ENCODE measurements at regions not wholly inside any gene's neighbourhood (a gene's known extent, or its start where the extent isn't known, plus 50 kb on each side); places are given as distances from the start of the nearest gene placed in this dataset.

- CTCF ChIA-PET, result interaction anchor here (0.7 kb wide), 1 partner anchor 78 kb away, joined by 3 read pairs; no protein-coding TSS in a partner anchor
- no peaks in the 10 kb centered on the region for H3K9me3 ChIP-seq (ENCODE audit: control insufficient read depth, insufficient read depth, low read depth, low read length)
- POLR2A ChIA-PET, result no interaction called here
Observed at GRCh38 chr12:69014047-69014446, 81.1 kb upstream of the CPM start.

GRCh38 chr12:69015017-69015416 is 82.0 kb upstream of the CPM start:
- no peak overlapping the region for H3K27ac ChIP-seq (ENCODE audit: extremely low read depth, low read depth, low read length)
- no peak overlapping the region for H3K4me3 ChIP-seq (ENCODE audit: low read depth, low read length)
- POLR2A ChIA-PET, result no interaction called here
- H3K36me3 ChIP-seq (ENCODE audit: control insufficient read depth in 2 of 2, insufficient read depth in 1 of 2, low read length in 2 of 2), result no peaks in the 10 kb centered on the region
- TF ChIP-seq ZNF747 (tag by site-specific recombination; IDR thresholded peaks at IDR 0.05), result no peak
- no peak for TF ChIP-seq ZNF560 (tag by site-specific recombination; IDR thresholded peaks at IDR 0.05; ENCODE audit: borderline replicate concordance)
- no peak for TF ChIP-seq ZNF549 (tag by site-specific recombination; IDR thresholded peaks at IDR 0.05)
- no peak for TF ChIP-seq WT1 (tag by site-specific recombination; IDR thresholded peaks at IDR 0.05)
- no peak for TF ChIP-seq ZNF239 (tag by site-specific recombination; IDR thresholded peaks at IDR 0.05)
- no peak for TF ChIP-seq GLI4 (tag by site-specific recombination; IDR thresholded peaks at IDR 0.05)
- TF ChIP-seq IKZF3 (tag by site-specific recombination; IDR thresholded peaks at IDR 0.05), result no peak
- TF ChIP-seq SCRT2 (tag by site-specific recombination; IDR thresholded peaks at IDR 0.05), result no peak
- no peak for TF ChIP-seq ZBTB8A (tag by site-specific recombination; IDR thresholded peaks at IDR 0.05)
- TF ChIP-seq ZNF639 (tag by site-specific recombination; IDR thresholded peaks at IDR 0.05), result no peak
- no peak for TF ChIP-seq ZNF335 (tag by site-specific recombination; conservative IDR thresholded peaks at IDR 0.05)
- no peak for TF ChIP-seq ZNF398 (tag by site-specific recombination; IDR thresholded peaks at IDR 0.05)
- no peaks in the 10 kb centered on the region for H3K4me1 ChIP-seq (ENCODE audit: control insufficient read depth, insufficient read depth, low read length)
- CTCF ChIA-PET, result interaction anchor here (0.7 to 0.8 kb wide), 2 partner anchors 9 to 77 kb away, joined by 3 read pairs; no protein-coding TSS in a partner anchor
- no peaks in the 10 kb centered on the region for H3K9me3 ChIP-seq (ENCODE audit: control insufficient read depth, insufficient read depth, low read depth, low read length)

More at GRCh38 chr12:69014047-69014446, 81.1 kb upstream of the CPM start:
- no peaks in the 10 kb centered on the region for H3K4me1 ChIP-seq (ENCODE audit: control insufficient read depth, insufficient read depth, low read length)
- TF ChIP-seq ZNF561 (tag by site-specific recombination; IDR thresholded peaks at IDR 0.05; ENCODE audit: borderline replicate concordance) (no peak), ZNF626 (tag by site-specific recombination; IDR thresholded peaks at IDR 0.05) (no peak), ZNF248 (tag by site-specific recombination; IDR thresholded peaks at IDR 0.05) (no peak), YY1 (tag by site-specific recombination; IDR thresholded peaks at IDR 0.05) (no peak), MEIS1 (CRISPR knock-in tag; IDR thresholded peaks at IDR 0.05; ENCODE audit: borderline replicate concordance) (no peak), SETDB1 (IDR thresholded peaks at IDR 0.05; ENCODE audit: insufficient read length, low read length) (no peak), ZNF768 (tag by site-specific recombination; IDR thresholded peaks at IDR 0.05) (no peak), HIC1 (tag by site-specific recombination; IDR thresholded peaks at IDR 0.05) (no peak), ZFHX2 (tag by site-specific recombination; conservative IDR thresholded peaks at IDR 0.05) (no peak), ZNF629 (tag by site-specific recombination; IDR thresholded peaks at IDR 0.05) (no peak), ZFP41 (tag by site-specific recombination; IDR thresholded peaks at IDR 0.05; ENCODE audit: borderline replicate concordance) (no peak), HOXD13 (CRISPR knock-in tag; IDR thresholded peaks at IDR 0.05; ENCODE audit: borderline replicate concordance) (no peak), ZNF473 (tag by site-specific recombination; IDR thresholded peaks at IDR 0.05) (no peak), ZNF658 (tag by site-specific recombination; IDR thresholded peaks at IDR 0.05) (no peak), OVOL3 (tag by site-specific recombination; IDR thresholded peaks at IDR 0.05) (no peak), SP2 (tag by site-specific recombination; IDR thresholded peaks at IDR 0.05) (no peak), ZNF175 (tag by site-specific recombination; IDR thresholded peaks at IDR 0.05) (no peak), ZNF549 (tag by site-specific recombination; IDR thresholded peaks at IDR 0.05) (no peak), ATF2 (tag by site-specific recombination; IDR thresholded peaks at IDR 0.05; ENCODE audit: low read depth) (no peak), ZNF335 (tag by site-specific recombination; conservative IDR thresholded peaks at IDR 0.05) (no peak)
- no peaks in the 10 kb centered on the region for H3K36me3 ChIP-seq (ENCODE audit: control insufficient read depth in 2 of 2, insufficient read depth in 1 of 2, low read length in 2 of 2)
- H3K4me3 ChIP-seq (ENCODE audit: low read depth, low read length), result no peak overlapping the region
- no peak overlapping the region for H3K27ac ChIP-seq (ENCODE audit: extremely low read depth, low read depth, low read length)

Data from HEK293 (cell line).